GM13977 (cell line): ENCODE measurements at regions not wholly inside any gene's neighbourhood (a gene's known extent, or its start where the extent isn't known, plus 50 kb on each side); places are given as distances from the start of the nearest gene placed in this dataset.

ENCODE experiments used
- DNase-seq: peaks from one replicate; pipeline ENCODE4 v3.0.0; 2012; ENCODE audit warnings: low spot score
- in situ Hi-C: fragments of 300-500 bp; cut with MboI; formaldehyde crosslinking; loops from one replicate; pipeline ENCODE4 v1.12.0; 2022; ENCODE audit warnings: low sequenced_read_pairs, low pct_unique_long_range_greater_than_20kb, mixed read lengths, inconsistent platforms; ENCODE audit not compliant: unreplicated experiment
- TF ChIP-seq, protein P1 (sequence below): IDR thresholded peaks from 2 replicates; pipeline ENCODE4 v1.5.1; 2012; ENCODE audit warnings: mild to moderate bottlenecking, control low read depth; ENCODE audit not compliant: insufficient read depth; ENCODE audit errors: extremely low read depth, missing control alignments

- DNase-seq: no peak
- in situ Hi-C loops: no loop called here
- TF ChIP-seq, protein P1, sequence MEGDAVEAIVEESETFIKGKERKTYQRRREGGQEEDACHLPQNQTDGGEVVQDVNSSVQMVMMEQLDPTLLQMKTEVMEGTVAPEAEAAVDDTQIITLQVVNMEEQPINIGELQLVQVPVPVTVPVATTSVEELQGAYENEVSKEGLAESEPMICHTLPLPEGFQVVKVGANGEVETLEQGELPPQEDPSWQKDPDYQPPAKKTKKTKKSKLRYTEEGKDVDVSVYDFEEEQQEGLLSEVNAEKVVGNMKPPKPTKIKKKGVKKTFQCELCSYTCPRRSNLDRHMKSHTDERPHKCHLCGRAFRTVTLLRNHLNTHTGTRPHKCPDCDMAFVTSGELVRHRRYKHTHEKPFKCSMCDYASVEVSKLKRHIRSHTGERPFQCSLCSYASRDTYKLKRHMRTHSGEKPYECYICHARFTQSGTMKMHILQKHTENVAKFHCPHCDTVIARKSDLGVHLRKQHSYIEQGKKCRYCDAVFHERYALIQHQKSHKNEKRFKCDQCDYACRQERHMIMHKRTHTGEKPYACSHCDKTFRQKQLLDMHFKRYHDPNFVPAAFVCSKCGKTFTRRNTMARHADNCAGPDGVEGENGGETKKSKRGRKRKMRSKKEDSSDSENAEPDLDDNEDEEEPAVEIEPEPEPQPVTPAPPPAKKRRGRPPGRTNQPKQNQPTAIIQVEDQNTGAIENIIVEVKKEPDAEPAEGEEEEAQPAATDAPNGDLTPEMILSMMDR: no peak
These were observed 142.6 kb downstream of the CARTPT start for GRCh38 chr5:71861682-71862081.

DNA sequence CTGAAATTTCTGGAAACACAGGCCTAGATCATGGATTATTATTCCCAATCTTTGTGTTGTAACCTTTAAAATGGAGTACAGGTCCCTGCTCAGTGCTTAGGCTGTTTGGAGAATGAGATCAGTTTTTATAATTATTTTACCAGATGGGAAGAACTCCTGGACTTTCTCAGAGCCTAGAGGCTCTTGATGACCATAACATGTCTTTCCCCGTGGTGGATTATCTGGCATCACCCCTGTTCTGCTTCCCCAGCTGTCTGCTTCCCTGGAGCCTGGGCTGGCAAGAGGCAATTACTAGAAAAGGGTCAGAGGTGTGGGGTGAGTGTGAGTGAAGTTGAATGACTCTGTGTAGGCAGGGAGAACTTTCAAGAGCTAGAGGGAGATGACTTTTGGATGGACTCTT lies 143.0 kb downstream of the CARTPT start:
- DNase-seq: no peak
- TF ChIP-seq, protein P1: no peak
- in situ Hi-C loops: no loop called here

GRCh38 chr5:71862507-71863060 lies 143.5 kb downstream of the CARTPT start:
- DNase-seq: no peak
- in situ Hi-C loops: no loop called here
- TF ChIP-seq, protein P1: no peak

DNA sequence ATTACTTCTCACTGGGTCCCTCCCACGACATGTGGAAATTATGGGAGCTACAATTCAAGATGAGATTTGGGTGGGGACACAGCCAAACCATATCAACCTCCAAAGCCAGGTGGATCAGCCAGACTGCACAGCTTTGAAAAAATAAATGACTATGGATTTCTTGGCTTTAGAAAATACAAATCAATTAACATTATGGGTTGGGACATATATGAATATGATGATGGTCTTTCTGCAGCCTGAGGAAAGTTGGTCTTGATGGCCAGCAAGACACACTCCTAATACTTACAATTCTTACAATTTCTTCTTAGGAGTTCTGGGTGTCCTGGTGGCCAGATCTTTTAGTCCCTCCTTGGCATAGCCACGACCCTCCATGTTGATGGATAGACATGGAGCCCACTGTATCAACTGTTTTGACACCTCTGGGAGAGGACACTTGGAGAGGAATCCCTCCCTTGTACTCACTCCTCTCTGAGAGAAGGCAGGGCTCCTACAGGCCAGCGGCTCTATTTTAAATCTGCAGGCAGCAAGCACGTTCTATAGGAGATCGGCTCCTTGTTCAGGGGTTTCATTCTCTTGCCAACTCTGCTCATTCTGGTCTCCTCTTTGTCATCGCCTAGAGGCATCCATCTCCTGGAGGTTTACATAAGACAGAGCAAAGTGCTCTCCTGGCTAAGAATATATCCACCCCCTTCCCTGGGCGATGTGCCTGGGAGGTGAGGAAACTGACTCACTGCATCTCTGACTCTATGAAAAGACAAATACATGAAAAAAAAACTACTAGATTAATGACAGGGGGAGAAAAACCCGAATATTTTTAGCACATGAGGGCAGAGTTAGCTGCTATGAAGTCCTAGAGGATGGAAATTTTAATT lies 145.9 kb downstream of the CARTPT start:
- DNase-seq: no peak
- TF ChIP-seq, protein P1: no peak
- in situ Hi-C loops: no loop called here

- in situ Hi-C loops: no loop called here
- TF ChIP-seq, protein P1: no peak
- DNase-seq: no peak
These were observed 146.7 kb downstream of the CARTPT start for GRCh38 chr5:71865665-71866320.

GRCh38 chr5:71872311-71872864 lies 153.3 kb downstream of the CARTPT start:
- in situ Hi-C loops: no loop called here
- TF ChIP-seq, protein P1: no peak
- no peak for DNase-seq
